AML-193 (cell line): ENCODE measurements at regions not wholly inside any gene's neighbourhood (a gene's known extent, or its start where the extent isn't known, plus 50 kb on each side); places are given as distances from the start of the nearest gene placed in this dataset.

Experiments used
- DNase-seq, 2 experiments: peaks; one replicate each; lab custom pipeline; 2025; lab: John Stamatoyannopoulos, UW

- no peak for DNase-seq
Measured at GRCh38 chr4:140281828-140282552, 91.5 kb upstream of the SCOC start.

DNA sequence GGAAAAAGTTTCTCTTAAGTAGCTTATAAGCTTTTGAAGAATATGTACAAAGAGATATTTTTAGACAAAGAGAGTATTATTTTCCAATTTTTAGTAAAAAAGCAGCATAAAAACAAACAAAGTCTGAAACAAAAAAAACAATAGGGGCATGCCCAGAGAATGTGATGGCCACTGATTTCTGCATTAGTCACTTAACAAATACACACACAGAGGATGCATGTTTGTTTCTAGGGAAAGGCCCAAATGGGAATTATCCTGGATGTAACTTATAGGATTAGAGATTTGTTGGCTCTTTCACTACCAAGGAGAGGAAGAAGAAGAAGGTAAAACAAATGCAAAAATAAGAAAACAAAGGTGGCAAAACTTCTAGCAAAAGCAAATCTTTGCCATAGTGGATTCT, 95.9 kb upstream of the SCOC start:
- no peak for DNase-seq

- no peak for DNase-seq
Measured at GRCh38 chr4:140271553-140271952, 101.9 kb upstream of the SCOC start.

- no peak for DNase-seq
Measured at GRCh38 chr4:140269369-140269768, 104.1 kb upstream of the SCOC start.

GRCh38 chr4:140268186-140268841, 105.1 kb upstream of the SCOC start:
- no peak for DNase-seq

GRCh38 chr4:140267576-140267975, 105.9 kb upstream of the SCOC start:
- DNase-seq, result no peak

DNA sequence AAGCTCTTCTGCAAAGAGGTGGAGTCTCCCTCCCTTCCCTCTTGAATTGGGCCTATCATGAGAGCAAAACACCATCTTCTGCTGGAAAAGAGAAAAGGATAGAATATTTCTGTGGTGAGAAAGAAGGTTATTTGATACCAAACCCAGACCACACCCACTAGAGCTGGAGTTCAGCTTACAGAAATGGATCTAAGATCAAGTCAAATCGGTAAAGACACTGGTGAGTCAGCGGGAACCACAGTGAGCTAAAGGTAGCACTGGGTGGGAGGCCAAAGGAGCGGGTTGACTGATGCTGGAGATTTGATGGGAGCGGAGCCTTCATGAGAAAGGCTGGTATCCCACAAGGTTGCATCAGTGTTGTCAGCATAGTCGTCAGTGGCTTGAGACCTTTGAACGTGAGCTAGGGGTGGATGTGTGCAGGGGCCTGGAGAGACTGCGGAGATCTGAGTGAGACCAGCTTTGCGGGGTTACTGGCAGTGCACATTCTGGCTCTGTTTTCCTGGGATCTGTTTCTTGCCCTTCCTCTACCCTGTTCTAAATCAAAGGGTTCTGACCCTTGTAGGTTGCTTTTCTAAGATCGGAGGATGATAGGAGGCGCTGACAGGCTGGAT, 106.4 kb upstream of the SCOC start:
- no peak for DNase-seq

DNA sequence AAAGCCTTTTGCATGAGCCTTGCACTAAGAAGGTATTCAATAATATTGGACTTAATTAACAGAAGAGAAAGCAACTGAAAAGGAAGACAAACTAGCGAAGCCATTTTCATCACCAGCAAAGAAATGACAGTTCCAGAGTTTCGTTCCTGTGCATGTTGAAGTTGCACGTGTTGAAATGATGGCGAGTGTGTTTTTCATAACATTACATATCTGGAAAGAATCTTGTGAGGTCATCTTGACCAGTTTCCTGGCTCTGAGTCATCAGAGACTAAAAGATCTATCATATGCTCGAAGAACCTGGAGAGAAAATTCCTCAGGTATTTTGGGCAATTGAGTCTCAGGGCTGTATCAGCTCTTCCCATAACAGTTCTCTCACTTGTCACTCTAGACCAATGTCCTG, 106.2 kb upstream of the MAML3 start:
- no peak for DNase-seq

GRCh38 chr4:140258476-140258875, 104.5 kb upstream of the MAML3 start:
- no peak for DNase-seq

GRCh38 chr4:140257461-140258305, 103.7 kb upstream of the MAML3 start:
- no peak for DNase-seq

DNA sequence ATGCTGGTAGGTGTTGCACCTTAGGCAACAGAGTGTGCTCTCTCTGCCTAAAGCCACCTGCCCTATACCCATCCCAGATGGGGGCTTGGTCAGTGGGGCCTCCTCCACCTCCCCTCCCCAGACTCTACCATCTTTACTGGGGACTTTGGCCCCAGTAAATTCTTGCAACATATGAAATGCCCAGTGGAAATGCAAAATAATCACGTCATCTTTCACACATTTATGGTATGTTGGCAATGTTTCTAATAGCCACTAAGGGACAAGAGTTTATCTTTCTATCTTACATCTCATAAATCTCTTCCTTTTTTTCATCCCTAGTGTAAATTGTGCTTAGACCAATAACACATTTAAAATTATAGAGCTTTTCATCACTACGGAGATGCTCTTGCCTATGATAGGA, 103.0 kb upstream of the MAML3 start:
- no peak for DNase-seq

DNA sequence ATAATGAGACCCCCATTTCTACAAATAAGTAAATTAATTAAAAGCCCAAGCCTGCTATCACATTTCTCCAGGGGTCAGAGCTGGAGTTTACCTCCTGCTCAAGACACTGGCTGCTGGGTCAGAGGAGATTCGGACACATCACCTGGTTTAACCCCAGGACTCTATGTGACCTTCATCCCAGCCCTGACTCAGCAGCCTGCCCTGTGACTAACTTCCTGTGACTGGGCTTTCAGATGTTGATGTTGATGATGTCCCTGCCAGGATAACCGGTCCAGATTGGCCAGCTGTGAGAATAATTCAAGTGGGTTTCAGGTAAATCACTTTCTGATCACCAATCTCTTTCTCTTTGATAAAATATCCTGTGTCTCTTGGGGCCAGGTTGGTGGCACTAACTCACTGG, 102.4 kb upstream of the MAML3 start:
- no peak for DNase-seq

DNA sequence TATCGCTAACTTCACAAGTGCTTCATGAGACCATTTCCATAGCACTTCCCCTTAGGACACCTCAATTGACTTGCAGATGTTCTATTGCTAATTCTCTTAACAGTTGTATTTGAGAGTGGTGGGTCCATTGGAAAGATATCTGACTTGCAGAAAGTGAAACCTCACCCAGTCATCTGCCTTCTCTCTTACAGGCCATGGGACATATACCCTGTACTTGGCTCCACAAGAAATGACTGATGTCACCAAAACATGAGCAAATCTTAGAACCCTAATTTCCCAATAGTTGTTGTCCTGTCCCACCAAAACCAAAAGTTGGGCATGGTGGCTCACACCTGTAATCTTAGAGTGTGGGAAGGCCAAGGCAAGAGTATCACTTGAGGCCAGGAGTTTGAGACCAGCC, 101.9 kb upstream of the MAML3 start:
- DNase-seq, result no peak

DNA sequence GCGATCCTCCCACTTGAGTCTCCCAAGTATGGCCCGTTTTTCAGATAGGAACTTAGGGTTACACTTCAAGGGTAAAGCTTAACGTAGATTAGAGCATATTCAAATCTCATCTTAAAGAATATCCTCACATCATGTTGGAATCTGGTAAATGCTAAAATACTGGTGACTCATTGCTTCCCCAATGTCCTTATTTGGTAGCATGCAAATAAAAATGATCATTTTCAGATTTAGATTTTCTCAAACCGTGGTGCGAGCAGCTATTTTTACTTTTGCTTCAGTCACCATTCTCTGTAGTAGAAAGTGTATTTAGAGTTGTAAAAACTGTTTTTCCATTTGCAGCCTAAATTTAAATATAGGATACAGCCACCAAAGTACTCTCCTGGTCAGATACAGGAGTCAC, 101.5 kb upstream of the MAML3 start:
- DNase-seq, result no peak

DNA sequence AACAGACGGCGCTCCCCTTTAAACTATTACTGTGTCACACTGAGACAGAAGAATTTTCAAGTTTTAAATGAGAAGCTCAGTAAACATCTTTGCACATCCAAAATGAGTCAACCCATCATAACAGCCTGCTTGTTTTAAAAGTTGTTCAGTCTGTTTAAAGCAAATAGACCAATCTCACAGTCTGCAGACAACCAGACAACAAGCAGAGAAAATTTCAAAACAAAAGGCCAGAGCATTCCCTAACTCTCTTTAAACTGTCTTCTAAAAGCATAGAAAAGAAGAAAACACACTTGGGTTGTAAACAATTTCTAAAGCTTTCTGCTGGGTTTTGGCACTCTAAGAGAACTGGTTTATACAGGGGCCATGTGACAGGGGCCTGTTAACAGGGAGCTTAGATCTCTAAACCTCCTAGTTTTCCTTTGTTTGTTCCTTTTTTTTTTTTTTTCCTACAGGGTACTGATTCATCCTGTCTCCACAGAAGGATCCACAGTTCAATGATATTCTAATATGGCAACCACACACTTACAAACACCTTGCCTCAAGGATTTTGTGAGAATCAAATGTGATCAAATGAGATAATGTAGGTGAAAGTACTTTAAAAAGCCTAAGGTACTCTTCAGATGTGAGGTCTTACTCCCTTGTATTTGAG, 100.8 kb upstream of the MAML3 start:
- no peak for DNase-seq

DNA sequence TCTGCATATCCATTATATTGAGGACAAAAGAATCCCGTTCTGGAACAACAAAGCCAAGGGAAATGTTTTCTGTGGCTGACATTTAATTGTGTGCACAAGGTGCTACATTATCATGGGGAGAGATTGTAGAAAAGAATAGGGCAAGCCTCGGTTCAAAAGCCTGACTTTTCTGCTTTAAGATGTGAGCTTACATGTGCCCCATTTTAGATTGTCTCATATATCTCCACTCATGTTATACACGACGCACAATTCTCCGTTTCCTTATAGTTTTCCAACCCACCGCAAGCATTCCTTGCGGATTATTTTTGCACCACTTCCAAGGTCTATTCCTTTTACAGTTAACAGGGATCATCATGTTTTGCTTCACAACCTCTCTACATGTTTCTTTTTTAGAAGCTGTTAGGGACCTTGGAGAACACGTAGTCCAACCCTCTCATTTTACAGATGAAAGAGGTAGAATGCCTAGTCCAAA, 99.6 kb upstream of the MAML3 start:
- no peak for DNase-seq

- DNase-seq, result peak; percentile 42 to 46
Measured at GRCh38 chr4:140252742-140253555, 99.0 kb upstream of the MAML3 start.

- DNase-seq, result no peak
Measured at GRCh38 chr4:140252141-140252741, 98.3 kb upstream of the MAML3 start.

DNA sequence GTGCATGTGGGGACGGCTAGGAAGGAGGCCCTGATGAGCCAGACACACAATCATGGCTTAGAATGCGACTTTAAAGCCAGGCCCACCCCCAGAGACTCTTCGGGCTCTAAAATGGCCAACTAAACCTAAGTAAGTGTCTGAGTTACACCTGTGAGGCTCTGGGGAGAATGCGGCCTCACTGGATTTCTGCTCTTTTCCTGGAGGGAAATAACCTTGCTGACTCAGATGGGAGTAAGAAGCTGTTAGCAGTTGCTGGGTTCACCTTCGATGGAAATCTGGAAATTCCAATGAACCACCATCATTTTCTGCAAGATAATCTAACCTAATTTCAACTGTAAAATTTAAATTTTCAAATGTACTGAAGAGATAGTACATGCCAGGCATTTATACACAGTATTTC, 97.6 kb upstream of the MAML3 start:
- DNase-seq, result no peak

DNA sequence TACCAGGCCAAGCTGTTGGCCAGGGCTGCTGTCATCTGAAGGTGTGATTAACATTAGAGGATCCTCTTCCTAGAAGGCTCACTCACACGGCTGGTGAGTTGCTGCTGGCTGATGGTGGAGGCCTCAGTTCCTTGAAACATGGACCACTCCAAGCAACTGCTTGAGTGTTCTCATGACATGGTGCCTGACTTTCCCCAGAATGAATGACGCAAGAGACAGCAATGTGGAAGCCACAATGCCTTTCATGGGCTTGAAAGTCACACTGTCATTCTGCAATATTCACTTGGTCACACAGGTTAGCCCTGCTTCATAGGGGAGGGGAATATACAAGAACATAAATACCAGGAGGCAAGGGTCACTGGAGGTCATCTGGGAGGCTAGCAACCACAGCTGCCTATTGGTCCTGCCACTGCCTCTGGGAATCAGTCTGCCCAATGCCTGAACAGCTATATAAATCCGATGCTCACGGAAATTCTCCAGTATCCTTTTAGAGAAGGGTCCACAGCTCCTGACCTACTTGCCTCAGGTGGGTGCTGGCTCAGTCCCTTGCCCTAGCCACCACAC, 97.1 kb upstream of the MAML3 start:
- DNase-seq, result peak; percentile 88
